ENCODE measurements at regions not wholly inside any gene's neighbourhood (a gene's known extent, or its start where the extent isn't known, plus 50 kb on each side); places are given as distances from the start of the nearest gene placed in this dataset.

- DNase-seq (ENCODE audit: extremely low spot score) = no peak
- ChIA-PET POLR2A (no interaction called here), CTCF (interaction anchor here (0.7 to 7.6 kb wide), 13 partner anchors 9 to 637 kb away, joined by 3 to 165 read pairs (median 4); no protein-coding TSS in a partner anchor)
- TF ChIP-seq CTCF (IDR thresholded peaks at IDR 0.05; ENCODE audit: control extremely low read depth, extremely low read depth, low read depth, missing control alignments) = no peak
These were observed 133.3 kb upstream of the HAND1 start for GRCh38 chr5:154611341-154611767.

DNA sequence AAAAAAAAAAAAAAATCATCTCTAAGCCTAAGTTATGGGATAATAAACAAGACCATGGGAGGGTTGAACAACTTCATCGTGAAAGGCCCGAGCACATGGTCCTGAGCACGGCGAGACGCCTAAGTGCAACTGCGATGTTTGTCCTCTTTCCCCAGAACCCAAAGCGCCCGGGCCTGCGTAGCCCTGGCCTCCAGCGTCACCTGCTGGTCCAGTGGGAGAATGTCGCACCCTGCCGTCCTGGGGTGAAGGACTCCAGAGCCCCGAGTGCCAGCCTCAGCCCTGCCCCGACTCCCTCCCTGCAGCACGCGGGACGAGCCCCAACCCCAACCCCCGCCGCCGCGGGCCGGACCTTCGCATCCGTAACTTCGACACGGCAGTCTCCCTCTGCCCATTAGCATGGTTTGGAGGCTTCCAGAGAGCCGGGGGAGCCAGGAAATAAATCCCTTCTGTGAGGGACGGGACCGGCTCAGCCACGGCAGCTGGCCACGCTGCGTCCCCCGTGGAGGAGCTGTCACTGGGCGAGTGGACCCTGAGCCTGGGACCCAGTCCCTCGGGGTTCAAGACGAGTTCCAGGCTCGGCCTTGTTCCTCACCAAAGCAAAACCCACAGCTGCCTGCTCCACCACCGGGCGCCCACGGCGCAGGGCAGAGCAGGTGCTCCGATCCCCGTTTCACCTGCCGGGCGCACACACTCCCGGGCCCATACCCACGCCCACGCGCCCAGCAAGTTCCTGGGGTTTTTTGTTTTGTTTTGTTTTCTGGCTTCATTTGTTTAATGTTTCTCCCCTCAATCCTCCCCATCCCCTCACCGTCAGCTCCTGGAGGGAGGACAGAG, 132.5 kb upstream of the HAND1 start:
- DNase-seq (ENCODE audit: extremely low spot score) = peak; percentile 92
- peak; percentile 97 for TF ChIP-seq CTCF (IDR thresholded peaks at IDR 0.05; ENCODE audit: control extremely low read depth, extremely low read depth, low read depth, missing control alignments)
- ChIA-PET POLR2A (no interaction called here), CTCF (interaction anchor here (0.7 to 7.6 kb wide), 18 partner anchors 10 to 645 kb away, joined by 3 to 165 read pairs (median 4); no protein-coding TSS in a partner anchor)

GRCh38 chr5:154609251-154609650, 131.2 kb upstream of the HAND1 start:
- POLR2A ChIA-PET = no interaction called here
- DNase-seq (ENCODE audit: extremely low spot score) = no peak
- no peak for TF ChIP-seq CTCF (IDR thresholded peaks at IDR 0.05; ENCODE audit: control extremely low read depth, extremely low read depth, low read depth, missing control alignments)
- CTCF ChIA-PET = interaction anchor here (0.8 to 7.6 kb wide), 10 partner anchors 34 to 644 kb away, joined by 3 to 165 read pairs (median 4); no protein-coding TSS in a partner anchor

- ChIA-PET POLR2A (no interaction called here), CTCF (interaction anchor here (0.9 to 7.6 kb wide), 6 partner anchors 42 to 643 kb away, joined by 3 to 165 read pairs (median 4); no protein-coding TSS in a partner anchor)
- no peak for TF ChIP-seq CTCF (IDR thresholded peaks at IDR 0.05; ENCODE audit: control extremely low read depth, extremely low read depth, low read depth, missing control alignments)
- no peak for DNase-seq (ENCODE audit: extremely low spot score)
These were observed 130.5 kb upstream of the HAND1 start for GRCh38 chr5:154608531-154609011.

GRCh38 chr5:154607746-154608145, 129.7 kb upstream of the HAND1 start:
- ChIA-PET POLR2A (no interaction called here), CTCF (interaction anchor here (1.6 to 7.6 kb wide), 3 partner anchors 141 to 632 kb away, joined by 4 to 165 read pairs (median 5); no protein-coding TSS in a partner anchor)
- TF ChIP-seq CTCF (IDR thresholded peaks at IDR 0.05; ENCODE audit: control extremely low read depth, extremely low read depth, low read depth, missing control alignments) = no peak
- DNase-seq (ENCODE audit: extremely low spot score) = no peak

DNA sequence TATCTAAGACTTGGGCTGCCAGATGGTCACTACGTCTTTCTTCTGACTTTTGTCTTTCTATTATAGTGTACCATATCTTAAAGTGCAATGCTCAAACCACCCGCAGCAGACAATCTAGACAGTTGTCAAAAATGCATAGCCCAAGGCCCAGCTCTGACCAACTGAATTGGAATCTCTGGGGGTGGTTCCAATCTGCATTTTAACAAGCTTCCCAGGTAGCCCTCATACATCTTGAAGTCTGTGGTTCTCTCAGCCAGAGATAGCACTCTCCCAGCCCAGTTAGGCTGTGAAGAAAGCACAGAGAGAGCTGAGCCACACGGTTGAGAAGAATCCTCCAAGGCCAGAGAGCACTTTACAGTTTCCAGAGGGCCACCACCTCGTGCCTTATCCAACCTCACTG, 128.2 kb upstream of the HAND1 start:
- POLR2A ChIA-PET = no interaction called here
- CTCF ChIA-PET = interaction anchor here (1.7 to 7.6 kb wide), 2 partner anchors 140 to 631 kb away, joined by 4 to 165 read pairs; no protein-coding TSS in a partner anchor
- no peak for DNase-seq (ENCODE audit: extremely low spot score)
- no peak for TF ChIP-seq CTCF (IDR thresholded peaks at IDR 0.05; ENCODE audit: control extremely low read depth, extremely low read depth, low read depth, missing control alignments)
